RWPE2 (cell line): ENCODE measurements at regions not wholly inside any gene's neighbourhood (a gene's known extent, or its start where the extent isn't known, plus 50 kb on each side); places are given as distances from the start of the nearest gene placed in this dataset.

Experiments used
- ATAC-seq: fragments of 200-7000 bp; cut with Tn5 transposase; 3 replicates; pipeline ENCODE4 v1.9.1; 2021; ENCODE audit warnings: low read depth
- DNase-seq: peaks from one replicate; pipeline ENCODE4 v3.0.0-alpha.2; 2020; ENCODE audit warnings: low spot score
- H3K27ac ChIP-seq: fragments of 450-650 bp; 2 replicates; pipeline ENCODE4 v1.5.1; 2017; ENCODE audit warnings: mild to moderate bottlenecking; ENCODE audit not compliant: poor library complexity, severe bottlenecking
- H3K27me3 ChIP-seq: fragments of 250-450 bp; sonication (Bioruptor Pico); 2 replicates; pipeline ENCODE4 v1.5.1; 2021; ENCODE audit warnings: mild to moderate bottlenecking, moderate library complexity; ENCODE audit not compliant: insufficient read depth, poor library complexity, severe bottlenecking
- H3K36me3 ChIP-seq: fragments of 250-450 bp; sonication (Bioruptor Pico); 2 replicates; pipeline ENCODE4 v1.5.1; 2020; ENCODE audit warnings: low read depth, mild to moderate bottlenecking, moderate library complexity
- H3K4me1 ChIP-seq: fragments of 250-450 bp; sonication (Bioruptor Pico); 2 replicates; pipeline ENCODE4 v1.5.1; 2021; ENCODE audit warnings: mild to moderate bottlenecking, moderate library complexity; ENCODE audit not compliant: insufficient read depth, poor library complexity, severe bottlenecking
- H3K4me3 ChIP-seq: fragments of 250-450 bp; sonication (Bioruptor Pico); 2 replicates; pipeline ENCODE4 v1.5.1; 2021; ENCODE audit warnings: mild to moderate bottlenecking, moderate library complexity; ENCODE audit not compliant: severe bottlenecking
- H3K9me3 ChIP-seq: fragments of 250-450 bp; sonication (Bioruptor Pico); 2 replicates; pipeline ENCODE4 v1.5.1; 2021; ENCODE audit warnings: mild to moderate bottlenecking, moderate library complexity; ENCODE audit not compliant: severe bottlenecking
- TF ChIP-seq, protein P1 (sequence below): fragments of 450-650 bp; IDR thresholded peaks from one replicate; pipeline ENCODE4 v1.5.1; 2017; ENCODE audit warnings: mild to moderate bottlenecking, moderate library complexity; ENCODE audit not compliant: poor library complexity, severe bottlenecking

- TF ChIP-seq, protein P1, sequence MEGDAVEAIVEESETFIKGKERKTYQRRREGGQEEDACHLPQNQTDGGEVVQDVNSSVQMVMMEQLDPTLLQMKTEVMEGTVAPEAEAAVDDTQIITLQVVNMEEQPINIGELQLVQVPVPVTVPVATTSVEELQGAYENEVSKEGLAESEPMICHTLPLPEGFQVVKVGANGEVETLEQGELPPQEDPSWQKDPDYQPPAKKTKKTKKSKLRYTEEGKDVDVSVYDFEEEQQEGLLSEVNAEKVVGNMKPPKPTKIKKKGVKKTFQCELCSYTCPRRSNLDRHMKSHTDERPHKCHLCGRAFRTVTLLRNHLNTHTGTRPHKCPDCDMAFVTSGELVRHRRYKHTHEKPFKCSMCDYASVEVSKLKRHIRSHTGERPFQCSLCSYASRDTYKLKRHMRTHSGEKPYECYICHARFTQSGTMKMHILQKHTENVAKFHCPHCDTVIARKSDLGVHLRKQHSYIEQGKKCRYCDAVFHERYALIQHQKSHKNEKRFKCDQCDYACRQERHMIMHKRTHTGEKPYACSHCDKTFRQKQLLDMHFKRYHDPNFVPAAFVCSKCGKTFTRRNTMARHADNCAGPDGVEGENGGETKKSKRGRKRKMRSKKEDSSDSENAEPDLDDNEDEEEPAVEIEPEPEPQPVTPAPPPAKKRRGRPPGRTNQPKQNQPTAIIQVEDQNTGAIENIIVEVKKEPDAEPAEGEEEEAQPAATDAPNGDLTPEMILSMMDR: no peak
- Histone ChIP-seq H3K27ac (no peak overlapping the region), H3K9me3 (no peaks in the 10 kb centered on the region), H3K4me3 (no peak overlapping the region), H3K36me3 (no peaks in the 10 kb centered on the region), H3K4me1 (no peaks in the 10 kb centered on the region), H3K27me3 (no peaks in the 10 kb centered on the region)
- DNase-seq (no peak), ATAC-seq (no peak)
Measured at GRCh38 chr4:126273746-126274145, 959.0 kb downstream of the FAT4 start.

GRCh38 chr4:126291886-126292285 is 977.1 kb downstream of the FAT4 start:
- no peaks in the 10 kb centered on the region for H3K27me3 ChIP-seq
- TF ChIP-seq, protein P1: no peak
- H3K36me3 ChIP-seq: no peaks in the 10 kb centered on the region
- no peak for ATAC-seq
- H3K27ac ChIP-seq: no peak overlapping the region
- no peaks in the 10 kb centered on the region for H3K9me3 ChIP-seq
- no peak for DNase-seq
- H3K4me1 ChIP-seq: no peaks in the 10 kb centered on the region
- H3K4me3 ChIP-seq: no peak overlapping the region

DNA sequence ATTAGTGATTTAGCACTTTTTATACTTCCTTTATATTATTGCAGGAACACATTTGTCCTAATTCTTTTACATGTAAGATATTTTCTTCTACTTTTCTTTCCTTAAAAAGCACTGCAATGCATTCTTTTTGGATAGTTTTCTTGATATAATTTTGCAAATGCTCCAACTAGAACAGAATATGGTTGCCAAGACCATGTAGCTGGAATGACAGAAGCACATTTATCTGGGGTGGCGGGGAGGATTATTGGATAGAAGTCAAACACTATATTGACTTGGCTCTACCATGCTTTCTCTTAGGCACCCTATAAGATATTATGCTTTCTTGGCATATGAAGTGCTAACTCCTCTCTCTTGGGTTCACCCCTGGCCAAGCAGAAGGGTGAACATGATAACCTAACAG is 983.5 kb downstream of the FAT4 start:
- ATAC-seq (no peak), DNase-seq (no peak)
- no peak overlapping the region for H3K27ac ChIP-seq
- H3K4me1 ChIP-seq: no peaks in the 10 kb centered on the region
- no peaks in the 10 kb centered on the region for H3K9me3 ChIP-seq
- TF ChIP-seq, protein P1: no peak
- H3K4me3 ChIP-seq: no peak overlapping the region
- H3K27me3 ChIP-seq: no peaks in the 10 kb centered on the region
- H3K36me3 ChIP-seq: no peaks in the 10 kb centered on the region

DNA sequence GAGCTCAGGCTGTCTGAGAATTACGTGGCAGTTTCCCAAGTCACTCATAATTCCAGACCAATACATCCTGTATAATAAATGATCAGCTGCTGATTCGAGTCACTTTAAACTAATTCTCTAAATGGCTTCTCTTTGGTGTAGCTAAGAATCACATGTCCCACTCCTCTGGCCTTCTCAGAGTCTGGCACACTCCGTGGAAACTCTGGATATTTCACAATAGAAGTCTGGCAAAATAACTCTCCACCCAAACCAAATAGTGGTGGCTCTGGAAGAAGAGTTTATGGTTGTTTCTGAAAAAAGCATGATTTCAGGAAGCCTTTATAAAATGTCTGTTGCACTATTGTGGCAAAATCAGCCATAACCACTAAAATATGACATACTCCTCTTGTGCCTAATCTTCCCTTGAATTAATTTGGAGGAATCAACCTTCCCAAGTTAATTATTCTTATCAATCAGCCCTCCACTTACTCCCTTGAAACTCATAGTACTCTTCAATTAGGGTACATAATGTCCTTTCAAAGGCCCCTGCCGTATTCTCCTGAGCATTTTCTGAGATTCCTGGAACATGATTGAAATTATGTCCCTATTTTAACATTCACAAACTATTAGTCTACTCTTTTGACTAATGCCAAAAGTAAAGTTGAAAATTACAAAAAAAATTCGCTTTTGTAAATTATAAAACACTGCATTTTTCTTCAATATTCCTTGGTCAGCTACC is 991.6 kb downstream of the FAT4 start:
- no peaks in the 10 kb centered on the region for H3K36me3 ChIP-seq
- no peaks in the 10 kb centered on the region for H3K27me3 ChIP-seq
- DNase-seq (no peak), ATAC-seq (no peak)
- no peak overlapping the region for H3K4me3 ChIP-seq
- no peak overlapping the region for H3K27ac ChIP-seq
- H3K9me3 ChIP-seq: no peaks in the 10 kb centered on the region
- no peaks in the 10 kb centered on the region for H3K4me1 ChIP-seq
- TF ChIP-seq, protein P1: no peak

DNA sequence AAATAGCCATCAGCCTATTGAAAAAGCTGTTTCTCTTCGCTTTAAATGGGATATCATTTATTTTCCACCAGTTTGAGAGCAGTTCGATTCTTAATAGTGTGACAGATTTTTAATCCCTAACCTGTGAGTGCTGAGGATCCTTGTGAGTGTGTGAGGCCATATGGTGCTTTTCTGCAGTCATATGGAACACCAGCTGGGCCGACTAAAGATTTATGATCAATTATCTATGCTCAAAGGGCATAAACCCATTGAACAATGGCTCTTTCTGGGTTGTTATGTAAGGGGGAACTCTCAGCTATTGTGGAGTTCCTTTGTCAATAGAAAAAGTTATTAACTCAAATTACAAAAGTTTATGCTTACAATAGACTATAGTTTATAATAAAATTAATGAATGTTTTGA is 1003.6 kb downstream of the FAT4 start:
- no peaks in the 10 kb centered on the region for H3K4me1 ChIP-seq
- H3K27ac ChIP-seq: no peak overlapping the region
- H3K27me3 ChIP-seq: no peaks in the 10 kb centered on the region
- no peak for DNase-seq
- H3K4me3 ChIP-seq: no peak overlapping the region
- no peaks in the 10 kb centered on the region for H3K36me3 ChIP-seq
- no peak for ATAC-seq
- TF ChIP-seq, protein P1: no peak
- H3K9me3 ChIP-seq: no peaks in the 10 kb centered on the region
